HL-60 (cell line): ENCODE measurements at regions not wholly inside any gene's neighbourhood (a gene's known extent, or its start where the extent isn't known, plus 50 kb on each side); places are given as distances from the start of the nearest gene placed in this dataset.

Experiments
- CTCF ChIP-seq: IDR thresholded peaks from one replicate; pipeline ENCODE4 v1.5.1; 2011; ENCODE audit warnings: low read length, control low read depth, inconsistent platforms; ENCODE audit not compliant: insufficient read depth
- POLR2AphosphoS5 ChIP-seq: IDR thresholded peaks from 2 replicates; pipeline ENCODE4 v1.6.1; 2012; ENCODE audit warnings: low read depth
- REST ChIP-seq: IDR thresholded peaks from 2 replicates; pipeline ENCODE4 v1.6.1; 2012; ENCODE audit warnings: low read depth; ENCODE audit not compliant: insufficient replicate concordance
- SPI1 ChIP-seq: IDR thresholded peaks from 2 replicates; pipeline ENCODE4 v1.6.1; 2012; ENCODE audit warnings: low read depth, mild to moderate bottlenecking, borderline replicate concordance

GRCh38 chr20:22958390-22958789 lies 76.7 kb upstream of the SSTR4 start:
- no peak for TF ChIP-seq POLR2AphosphoS5
- no peak for TF ChIP-seq CTCF
- TF ChIP-seq REST = no peak
- no peak for TF ChIP-seq SPI1
